Tibial nerve (tissue), 4 donors: ENCODE measurements at regions not wholly inside any gene's neighbourhood (a gene's known extent, or its start where the extent isn't known, plus 50 kb on each side); places are given as distances from the start of the nearest gene placed in this dataset.

ENCODE experiments used
- DNase-seq, 2 donors: peaks; one replicate each; pipeline ENCODE4 v3.0.0-alpha.2; 2019; ENCODE audit warnings: low spot score in 2 of 2
- H3K27ac ChIP-seq, 4 donors: fragments of 200-600 bp; sonication (generic) in 3 of 4; one replicate each; pipeline ENCODE4 v1.5.1; 2017 to 2019; ENCODE audit warnings: mild to moderate bottlenecking in 1 of 4
- H3K27me3 ChIP-seq, 2 donors: fragments of 200-600 bp; sonication (generic) in 1 of 2; one replicate each; pipeline versions ENCODE4 v1.5.1 to v1.6.0; 2017 to 2019
- H3K36me3 ChIP-seq, 3 donors: fragments of 200-600 bp; sonication (generic); one replicate each; pipeline ENCODE4 v1.5.1; 2018 to 2019
- H3K4me1 ChIP-seq, 4 donors: fragments of 200-600 bp; sonication (generic) in 3 of 4; one replicate each; pipeline ENCODE4 v1.5.1; 2017 to 2019
- H3K4me3 ChIP-seq, 4 donors: fragments of 200-600 bp; sonication (generic) in 3 of 4; one replicate each; pipeline ENCODE4 v1.5.1; 2017 to 2019; ENCODE audit warnings: mild to moderate bottlenecking in 1 of 4, moderate library complexity in 1 of 4
- H3K9me3 ChIP-seq, 4 donors: fragments of 200-600 bp; sonication (generic) in 3 of 4; one replicate each; pipeline ENCODE4 v1.5.1; 2017 to 2019
- EP300 ChIP-seq, 2 donors: sonication (generic); formaldehyde crosslinking; IDR thresholded peaks; one replicate each; pipeline ENCODE4 v1.6.1; 2017; ENCODE audit warnings: antibody characterized with exemption in 2 of 2, mild to moderate bottlenecking in 1 of 2
- POLR2A ChIP-seq, 2 donors: fragments of 450-650 bp; IDR thresholded peaks; one replicate each; pipeline ENCODE4 v1.6.1; 2017; ENCODE audit warnings: antibody characterized with exemption in 2 of 2, mild to moderate bottlenecking in 2 of 2, moderate library complexity in 2 of 2
- WGBS, 2 donors: methylation state at CpG; one replicate each; pipeline ENCODE4 v1.1.5; 2018; 5-methylcytosine and 5-hydroxymethylcytosine counted together
- TF ChIP-seq, protein P1 (sequence below), 5 experiments: fragments of 200-600 bp in 3 of 5; fragments of 450-650 bp in 2 of 5; sonication (generic) in 3 of 5; IDR thresholded peaks; one replicate each; pipeline ENCODE4 v1.5.1; 2016 to 2019; ENCODE audit warnings: antibody characterized with exemption in 5 of 5, mild to moderate bottlenecking in 3 of 5, moderate library complexity in 2 of 5

DNA sequence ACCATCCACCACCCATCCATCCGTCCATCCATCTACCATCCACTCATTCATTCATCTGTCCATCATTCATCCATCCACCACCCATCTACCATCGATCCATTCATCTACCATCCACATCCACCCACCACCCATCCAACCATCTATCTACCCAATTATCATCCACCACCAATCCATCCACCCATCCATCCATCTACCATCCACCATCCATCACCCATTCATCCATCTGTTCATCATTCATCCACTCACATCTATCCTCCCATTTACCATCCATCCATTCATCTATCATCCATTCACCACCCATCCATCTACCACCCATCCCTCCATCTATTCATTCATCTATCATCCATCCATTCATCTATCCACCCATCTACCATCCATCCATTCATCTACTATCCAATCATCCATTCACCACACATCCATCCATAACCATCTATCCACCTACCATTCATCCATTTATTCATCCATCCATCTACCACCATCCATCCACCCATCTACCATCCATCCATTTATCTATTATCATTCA lies 188.8 kb downstream of the JCAD start:
- no peaks in the 10 kb centered on the region for H3K9me3 ChIP-seq
- DNase-seq, result no peak
- H3K36me3 ChIP-seq, result no peaks in the 10 kb centered on the region
- WGBS, 2 donors, result 95 to 98% methylated on average over 2 of the region's 2 CpGs
- no peak overlapping the region for H3K27ac ChIP-seq
- H3K27me3 ChIP-seq, result no peaks in the 10 kb centered on the region
- no peak overlapping the region for H3K4me3 ChIP-seq
- TF ChIP-seq, protein P1, sequence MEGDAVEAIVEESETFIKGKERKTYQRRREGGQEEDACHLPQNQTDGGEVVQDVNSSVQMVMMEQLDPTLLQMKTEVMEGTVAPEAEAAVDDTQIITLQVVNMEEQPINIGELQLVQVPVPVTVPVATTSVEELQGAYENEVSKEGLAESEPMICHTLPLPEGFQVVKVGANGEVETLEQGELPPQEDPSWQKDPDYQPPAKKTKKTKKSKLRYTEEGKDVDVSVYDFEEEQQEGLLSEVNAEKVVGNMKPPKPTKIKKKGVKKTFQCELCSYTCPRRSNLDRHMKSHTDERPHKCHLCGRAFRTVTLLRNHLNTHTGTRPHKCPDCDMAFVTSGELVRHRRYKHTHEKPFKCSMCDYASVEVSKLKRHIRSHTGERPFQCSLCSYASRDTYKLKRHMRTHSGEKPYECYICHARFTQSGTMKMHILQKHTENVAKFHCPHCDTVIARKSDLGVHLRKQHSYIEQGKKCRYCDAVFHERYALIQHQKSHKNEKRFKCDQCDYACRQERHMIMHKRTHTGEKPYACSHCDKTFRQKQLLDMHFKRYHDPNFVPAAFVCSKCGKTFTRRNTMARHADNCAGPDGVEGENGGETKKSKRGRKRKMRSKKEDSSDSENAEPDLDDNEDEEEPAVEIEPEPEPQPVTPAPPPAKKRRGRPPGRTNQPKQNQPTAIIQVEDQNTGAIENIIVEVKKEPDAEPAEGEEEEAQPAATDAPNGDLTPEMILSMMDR (IDR thresholded peaks at IDR 0.05), result no peak
- TF ChIP-seq EP300 (IDR thresholded peaks at IDR 0.05) (no peak), POLR2A (IDR thresholded peaks at IDR 0.05) (no peak)
- H3K4me1 ChIP-seq, result peaks cover 0 to 14% (median 0%) of the 10 kb centered on the region in 4 donors

DNA sequence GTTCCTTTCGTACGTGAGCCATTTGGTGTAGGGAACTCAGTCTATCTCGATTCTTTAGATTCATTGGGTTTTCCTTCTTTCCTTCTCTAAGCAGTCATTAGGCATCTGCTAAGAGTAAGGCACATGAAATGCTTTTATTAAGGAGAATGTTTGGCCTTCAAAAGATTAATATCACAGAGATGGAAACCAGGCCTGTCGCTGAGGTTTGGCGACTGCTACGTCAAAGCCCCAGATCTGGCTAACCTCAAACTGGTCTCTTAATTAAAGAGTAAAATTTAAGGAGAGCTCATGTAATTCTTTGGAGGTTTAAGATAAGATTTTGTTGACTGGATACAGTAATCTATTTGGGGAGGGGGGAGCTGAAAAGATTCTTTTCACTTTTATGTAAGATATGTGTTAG lies 189.8 kb downstream of the JCAD start:
- H3K27me3 ChIP-seq, result no peaks in the 10 kb centered on the region
- H3K4me3 ChIP-seq, result no peak overlapping the region
- H3K9me3 ChIP-seq, result no peaks in the 10 kb centered on the region
- WGBS, 2 donors, result 70 to 82% methylated on average over 6 of the region's 6 CpGs
- no peak overlapping the region for H3K27ac ChIP-seq
- TF ChIP-seq, protein P1 (IDR thresholded peaks at IDR 0.05), result no peak
- TF ChIP-seq EP300 (IDR thresholded peaks at IDR 0.05), result no peak
- no peak for TF ChIP-seq POLR2A (IDR thresholded peaks at IDR 0.05)
- DNase-seq, result no peak
- no peaks in the 10 kb centered on the region for H3K36me3 ChIP-seq
- peaks cover 0 to 4% (median 0%) of the 10 kb centered on the region in 4 donors for H3K4me1 ChIP-seq

DNA sequence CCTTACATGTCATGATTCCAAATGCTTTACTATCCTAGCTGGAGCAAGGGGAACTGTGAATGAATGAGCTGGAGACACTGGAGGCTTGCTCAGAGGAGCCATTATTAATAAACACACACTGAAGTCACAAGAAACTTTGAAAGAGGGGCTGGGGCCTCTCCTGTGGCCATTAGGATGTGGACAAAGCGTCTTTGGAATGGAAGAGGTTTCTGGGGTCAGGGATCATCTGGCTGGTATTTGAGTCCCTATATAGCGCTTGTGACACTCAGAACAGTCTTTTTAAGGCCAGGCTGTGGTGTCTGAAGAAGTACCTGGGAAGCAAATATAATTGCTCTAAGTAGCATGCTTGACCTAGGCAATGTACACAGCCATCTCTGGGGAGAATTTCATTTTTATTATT lies 193.0 kb downstream of the JCAD start:
- TF ChIP-seq, protein P1 (IDR thresholded peaks at IDR 0.05), result no peak
- TF ChIP-seq POLR2A (IDR thresholded peaks at IDR 0.05) (no peak), EP300 (IDR thresholded peaks at IDR 0.05) (no peak)
- H3K9me3 ChIP-seq, result no peaks in the 10 kb centered on the region
- 84 to 85% methylated on average over 2 of the region's 2 CpGs for WGBS, 2 donors

DNA sequence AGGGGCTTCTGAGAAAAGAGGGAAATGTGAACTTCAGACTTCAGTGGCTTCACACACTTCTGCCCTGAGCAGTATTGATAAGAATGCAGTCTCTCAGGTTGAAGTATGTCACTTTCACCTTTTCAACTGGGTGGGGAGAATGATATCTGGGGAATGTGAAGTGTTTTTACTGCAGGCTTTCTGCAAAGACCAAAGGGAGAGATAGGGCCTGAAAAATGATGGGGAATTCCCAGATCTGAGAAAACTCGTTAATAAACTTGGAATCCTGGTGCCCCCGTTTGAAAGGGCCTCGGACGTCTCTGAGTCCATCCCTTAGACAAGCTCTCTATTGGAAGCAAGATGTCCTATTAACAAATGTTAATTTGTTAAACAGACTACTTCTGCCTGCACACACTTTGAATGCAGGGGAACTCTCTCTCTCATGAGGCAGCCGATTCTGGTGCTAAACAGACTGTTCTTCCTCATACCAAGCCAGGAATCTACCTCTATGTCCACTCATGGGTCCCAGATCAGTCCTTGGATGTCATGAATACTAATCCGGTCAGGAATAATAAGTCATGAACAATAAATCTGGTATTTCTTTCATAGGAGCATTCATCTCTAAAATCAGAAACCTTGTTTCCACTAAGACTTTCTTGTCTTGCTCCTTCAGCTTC lies 193.6 kb downstream of the JCAD start:
- no peak for DNase-seq
- no peaks in the 10 kb centered on the region for H3K9me3 ChIP-seq
- no peaks in the 10 kb centered on the region for H3K27me3 ChIP-seq
- H3K4me3 ChIP-seq, result no peak overlapping the region
- no peak overlapping the region for H3K27ac ChIP-seq
- H3K36me3 ChIP-seq, result no peaks in the 10 kb centered on the region
- TF ChIP-seq POLR2A (IDR thresholded peaks at IDR 0.05) (no peak), EP300 (IDR thresholded peaks at IDR 0.05) (no peak)
- TF ChIP-seq, protein P1 (IDR thresholded peaks at IDR 0.05), result no peak
- WGBS, 2 donors, result 44 to 51% methylated on average over 6 of the region's 6 CpGs
- H3K4me1 ChIP-seq, result peaks cover 0 to 8% (median 0%) of the 10 kb centered on the region in 4 donors

More for the DNA sequence above, 193.0 kb downstream of the JCAD start:
- no peaks in the 10 kb centered on the region for H3K27me3 ChIP-seq
- no peaks in the 10 kb centered on the region for H3K36me3 ChIP-seq
- peaks cover 0 to 8% (median 0%) of the 10 kb centered on the region in 4 donors for H3K4me1 ChIP-seq
- no peak overlapping the region for H3K27ac ChIP-seq
- H3K4me3 ChIP-seq, result no peak overlapping the region
- no peak for DNase-seq

DNA sequence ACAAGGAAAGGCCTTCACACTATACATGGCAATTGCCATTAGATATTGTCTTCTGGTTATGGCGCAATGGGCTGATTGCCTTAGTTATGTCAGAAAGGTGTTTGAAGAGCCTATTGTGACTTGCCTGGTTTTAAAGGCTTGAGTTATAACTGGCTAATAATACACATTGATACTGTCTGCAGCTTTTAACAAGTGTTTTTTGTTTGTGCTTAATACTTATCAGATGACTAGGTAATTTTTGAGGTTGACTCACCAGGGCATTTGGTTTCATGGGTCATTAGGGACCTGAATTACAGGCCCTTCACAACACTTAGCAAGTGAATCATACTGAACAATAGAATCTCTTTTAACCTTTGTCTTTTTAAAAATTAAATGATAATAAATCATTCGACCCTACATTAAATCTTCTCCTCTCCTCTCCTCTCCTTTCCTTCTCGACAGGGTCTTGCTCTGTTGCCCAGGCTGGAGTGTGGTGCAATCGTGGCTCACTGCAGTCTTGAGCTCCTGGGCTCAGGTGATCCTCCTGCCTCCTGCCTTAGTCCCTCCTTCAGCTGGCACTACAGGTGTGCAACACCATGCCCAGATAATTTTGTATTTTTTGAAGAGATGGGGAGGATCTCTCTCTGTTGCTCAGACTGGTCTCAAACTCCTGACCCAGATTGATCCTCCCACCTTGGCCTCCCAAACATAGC lies 196.3 kb downstream of the JCAD start:
- Histone ChIP-seq H3K27ac (no peak overlapping the region), H3K9me3 (no peaks in the 10 kb centered on the region), H3K4me3 (no peak overlapping the region), H3K27me3 (no peaks in the 10 kb centered on the region), H3K4me1 (peaks cover 0 to 15% (median 0%) of the 10 kb centered on the region in 4 donors), H3K36me3 (no peaks in the 10 kb centered on the region)
- 57 to 69% methylated on average over 4 of the region's 4 CpGs for WGBS, 2 donors
- no peak for TF ChIP-seq EP300 (IDR thresholded peaks at IDR 0.05)
- TF ChIP-seq POLR2A (IDR thresholded peaks at IDR 0.05), result no peak
- TF ChIP-seq, protein P1 (IDR thresholded peaks at IDR 0.05), result no peak
- no peak for DNase-seq
